Amniotic epithelial cell (primary cell): ENCODE measurements at regions not wholly inside any gene's neighbourhood (a gene's known extent, or its start where the extent isn't known, plus 50 kb on each side); places are given as distances from the start of the nearest gene placed in this dataset.
"Not testable (repeated sequence)": the region's sequence is repeated elsewhere in the genome, so short reads cannot be mapped to it uniquely, and the experiment has no call there.

Experiments
- DNase-seq: peaks from one replicate; pipeline ENCODE4 v3.0.0-alpha.2; 2010; ENCODE audit warnings: low read depth

- no peak for DNase-seq
These were observed 344.7 kb downstream of the TAF11L14 start for GRCh38 chr5:17978954-17979353.

GRCh38 chr5:17982626-17983025 lies 348.4 kb downstream of the TAF11L14 start:
- DNase-seq, result not testable (repeated sequence)

GRCh38 chr5:17989036-17989435 lies 354.8 kb downstream of the TAF11L14 start:
- DNase-seq, result no peak

GRCh38 chr5:17989567-17990563 lies 355.6 kb downstream of the TAF11L14 start:
- no peak for DNase-seq

- no peak for DNase-seq
These were observed 357.5 kb downstream of the TAF11L14 start for GRCh38 chr5:17991775-17992174.

- no peak for DNase-seq
These were observed 358.0 kb downstream of the TAF11L14 start for GRCh38 chr5:17992291-17992690.

GRCh38 chr5:17995997-17996396 lies 361.7 kb downstream of the TAF11L14 start:
- DNase-seq, result no peak

GRCh38 chr5:17999858-18000257 lies 365.6 kb downstream of the TAF11L14 start:
- DNase-seq, result no peak

GRCh38 chr5:18000744-18001143 lies 366.5 kb downstream of the TAF11L14 start:
- no peak for DNase-seq

GRCh38 chr5:18003312-18003711 lies 369.1 kb downstream of the TAF11L14 start:
- no peak for DNase-seq

- no peak for DNase-seq
These were observed 369.5 kb downstream of the TAF11L14 start for GRCh38 chr5:18003784-18004183.

- not testable (repeated sequence) for DNase-seq
These were observed 372.0 kb downstream of the TAF11L14 start for GRCh38 chr5:18006235-18006634.

GRCh38 chr5:18008940-18009339 lies 374.7 kb downstream of the TAF11L14 start:
- DNase-seq, result no peak

- DNase-seq, result no peak
These were observed 375.8 kb downstream of the TAF11L14 start for GRCh38 chr5:18010053-18010452.

GRCh38 chr5:18018472-18018871 lies 384.2 kb downstream of the TAF11L14 start:
- no peak for DNase-seq

GRCh38 chr5:18023275-18023674 lies 389.0 kb downstream of the TAF11L14 start:
- DNase-seq, result no peak

GRCh38 chr5:18023986-18024385 lies 389.7 kb downstream of the TAF11L14 start:
- DNase-seq, result no peak

GRCh38 chr5:18024542-18024941 lies 390.3 kb downstream of the TAF11L14 start:
- no peak for DNase-seq

- no peak for DNase-seq
These were observed 393.1 kb downstream of the TAF11L14 start for GRCh38 chr5:18027241-18027867.

- DNase-seq, result no peak
These were observed 393.8 kb downstream of the TAF11L14 start for GRCh38 chr5:18028036-18028435.

GRCh38 chr5:18032744-18033143 lies 398.5 kb downstream of the TAF11L14 start:
- no peak for DNase-seq

GRCh38 chr5:18036531-18036930 lies 402.3 kb downstream of the TAF11L14 start:
- no peak for DNase-seq

GRCh38 chr5:18037718-18038117 lies 403.5 kb downstream of the TAF11L14 start:
- no peak for DNase-seq
